Endothelial cell of umbilical vein (primary cell): ENCODE measurements at regions not wholly inside any gene's neighbourhood (a gene's known extent, or its start where the extent isn't known, plus 50 kb on each side); places are given as distances from the start of the nearest gene placed in this dataset.

Experiments used
- BruUV-seq: library from RNA; stranded (reverse); fragments of 400-500 nt; replicated peaks from 2 replicates; lab custom pipeline; 2021; lab: Mats Ljungman, UMichigan
- CTCF ChIA-PET: fragments of 300-600, 350-600 bp; sonication (Branson Sonifier 250); formaldehyde crosslinking; loops from one replicate; lab custom pipeline; 2021; ENCODE audit warnings: antibody characterized with exemption, inconsistent platforms; lab: Charles Lee
- POLR2A ChIA-PET: fragments of 300-600, 350-600 bp; sonication (Branson Sonifier 250); formaldehyde crosslinking; loops from one replicate; lab custom pipeline; 2021; ENCODE audit warnings: antibody characterized with exemption, inconsistent platforms; lab: Charles Lee
- DNase-seq: peaks from one replicate; pipeline ENCODE4 v3.0.0-alpha.2; 2011; ENCODE audit warnings: low read depth, low spot score
- FAIRE-seq: peaks from 2 replicates; lab custom pipeline; 2011; peaks lifted over from hg19 to GRCh38; lab: Jason Lieb, UNC
- H2AFZ ChIP-seq: 2 replicates; pipeline ENCODE4 v1.6.0; 2012; ENCODE audit warnings: low read depth, low read length, control low read depth, inconsistent platforms
- H3K27ac ChIP-seq: 2 replicates; pipeline ENCODE4 v1.5.1; 2011; ENCODE audit warnings: low read depth, mild to moderate bottlenecking, control low read depth, low read length, moderate library complexity; ENCODE audit not compliant: insufficient read depth
- H3K27me3 ChIP-seq, 2 experiments: 2 replicates each; pipeline versions ENCODE4 v1.6.0 to v1.6.1; 2011; ENCODE audit warnings: low read length in 2 of 2, mixed read lengths in 1 of 2; ENCODE audit not compliant: control insufficient read depth in 2 of 2, insufficient read depth in 2 of 2
- H3K36me3 ChIP-seq, 2 experiments: 2 replicates in 1 of 2; 3 replicates in 1 of 2; pipeline ENCODE4 v1.5.1; 2011; ENCODE audit warnings: low read length in 2 of 2, mild to moderate bottlenecking in 1 of 2, moderate library complexity in 1 of 2; ENCODE audit not compliant: control insufficient read depth in 2 of 2, insufficient read depth in 2 of 2; ENCODE audit errors: extremely low read depth in 1 of 2
- H3K4me1 ChIP-seq: 3 replicates; pipeline ENCODE4 v1.5.1; 2011; ENCODE audit warnings: mild to moderate bottlenecking, low read length; ENCODE audit not compliant: control insufficient read depth, insufficient read depth; ENCODE audit errors: extremely low read depth
- H3K4me2 ChIP-seq: 2 replicates; pipeline ENCODE4 v1.6.1; 2011; ENCODE audit warnings: low read length, control low read depth, mixed read lengths; ENCODE audit not compliant: insufficient read depth
- H3K4me3 ChIP-seq, 3 experiments: fragments of 200-600 bp in 1 of 3; sonication (generic), shearing (Covaris generic) in 1 of 3; replicated peaks in 1 of 3; 2 replicates each; pipeline ENCODE4 v1.5.1; 2011 to 2016; ENCODE audit warnings: control low read depth in 3 of 3, low read length in 3 of 3, mild to moderate bottlenecking in 2 of 3, inconsistent platforms in 1 of 3, low read depth in 1 of 3, moderate library complexity in 1 of 3; ENCODE audit not compliant: insufficient read depth in 1 of 3
- H3K79me2 ChIP-seq: 2 replicates; pipeline ENCODE4 v1.6.0; 2012; ENCODE audit warnings: low read length, inconsistent platforms; ENCODE audit not compliant: control insufficient read depth, insufficient read depth
- H3K9ac ChIP-seq: replicated peaks from 2 replicates; pipeline ENCODE3; 2011; ENCODE audit warnings: low read length, control low read depth; ENCODE audit not compliant: insufficient read depth; ENCODE audit errors: extremely low read depth
- H3K9me1 ChIP-seq: replicated peaks from 3 replicates; pipeline ENCODE4 v1.6.0; 2011; ENCODE audit warnings: mild to moderate bottlenecking, low read length; ENCODE audit not compliant: control insufficient read depth, insufficient read depth; ENCODE audit errors: extremely low read depth
- H3K9me3 ChIP-seq: replicated peaks from 2 replicates; pipeline ENCODE4 v1.5.1; 2012; ENCODE audit warnings: low read length, inconsistent platforms; ENCODE audit not compliant: control insufficient read depth, insufficient read depth
- H4K20me1 ChIP-seq: replicated peaks from 2 replicates; pipeline ENCODE3; 2011; ENCODE audit warnings: mild to moderate bottlenecking, low read length; ENCODE audit not compliant: control insufficient read depth, insufficient read depth; ENCODE audit errors: extremely low read depth
- EZH2 ChIP-seq: IDR thresholded peaks from 2 replicates; pipeline ENCODE4 v1.6.1; 2012; ENCODE audit warnings: borderline replicate concordance, low read depth, mild to moderate bottlenecking, moderate library complexity, low read length, inconsistent platforms; ENCODE audit not compliant: severe bottlenecking
- FOS ChIP-seq: IDR thresholded peaks from 2 replicates; pipeline ENCODE4 v1.6.1; 2011; ENCODE audit warnings: mild to moderate bottlenecking, low read length, moderate library complexity, borderline replicate concordance; ENCODE audit not compliant: insufficient read depth
- GATA2 ChIP-seq: IDR thresholded peaks from 2 replicates; pipeline ENCODE4 v1.7.0; 2011; ENCODE audit warnings: low read depth, mild to moderate bottlenecking, moderate library complexity, mixed read lengths, low read length; ENCODE audit not compliant: insufficient read length, insufficient read depth
- JUN ChIP-seq: IDR thresholded peaks from 2 replicates; pipeline ENCODE4 v1.6.1; 2011; ENCODE audit warnings: borderline replicate concordance, low read depth; ENCODE audit not compliant: insufficient read length, insufficient read depth
- MYC ChIP-seq: IDR thresholded peaks from one replicate; pipeline ENCODE4 v1.6.1; 2011; ENCODE audit warnings: mild to moderate bottlenecking, low read depth, low read length
- POLR2A ChIP-seq: IDR thresholded peaks from 2 replicates; pipeline ENCODE4 v1.6.1; 2012; ENCODE audit warnings: low read depth, mild to moderate bottlenecking, control low read depth, low read length
- POLR2AphosphoS5 ChIP-seq: IDR thresholded peaks from 2 replicates; pipeline ENCODE4 v1.6.1; 2012; ENCODE audit warnings: low read depth, mild to moderate bottlenecking, control low read depth, low read length, moderate library complexity; ENCODE audit not compliant: insufficient read depth
- dilution Hi-C: fragments of 300-500 bp; cut with MboI; formaldehyde crosslinking; loops from one replicate; pipeline ENCODE4 v1.15.0; 2019; ENCODE audit warnings: low sequenced_read_pairs; ENCODE audit not compliant: extremely low pct_ligation_motif_present
- intact Hi-C: fragments of 100-400 bp; cut with micrococcal nuclease; formaldehyde crosslinking; loops from one replicate; pipeline ENCODE4 v1.10.0; 2022
- TF ChIP-seq, protein P1 (sequence below), 2 donors: IDR thresholded peaks; 1 replicate in 1 of 2; 2 replicates in 1 of 2; pipeline ENCODE4 v1.5.1; 2011; ENCODE audit warnings: low read length in 2 of 2, mild to moderate bottlenecking in 2 of 2, moderate library complexity in 2 of 2, control low read depth in 1 of 2, inconsistent platforms in 1 of 2, low read depth in 1 of 2; ENCODE audit not compliant: insufficient read depth in 1 of 2; ENCODE audit errors: extremely low read depth in 1 of 2
- TF ChIP-seq, protein P2 (sequence below): IDR thresholded peaks from 2 replicates; pipeline ENCODE4 v1.6.1; 2011; ENCODE audit not compliant: insufficient read depth, insufficient read length

DNA sequence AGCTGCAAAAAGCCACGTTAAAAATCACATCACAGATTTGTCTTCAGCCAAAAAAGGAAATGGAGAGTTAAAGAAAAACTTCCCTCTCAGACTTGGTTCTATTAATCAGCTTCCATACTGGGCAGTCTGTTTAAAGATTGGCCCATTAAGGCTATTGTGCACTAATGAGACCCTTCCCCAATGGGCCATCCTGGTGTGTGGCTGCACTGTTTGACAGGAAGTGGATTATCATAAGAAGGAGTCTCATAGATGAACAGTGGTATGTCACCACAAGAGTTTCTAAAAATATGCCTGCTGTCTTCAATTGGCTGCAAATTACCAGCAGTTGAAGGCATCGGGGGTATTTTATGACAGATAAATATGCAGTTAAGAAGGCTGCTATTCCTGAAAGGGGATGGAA, 247.6 kb upstream of the THSD7B start:
- POLR2A ChIA-PET = no interaction called here
- Histone ChIP-seq H3K4me2 (no peak overlapping the region), H3K27me3 (no peaks in the 10 kb centered on the region), H2AFZ (no peak overlapping the region), H3K9me1 (no peaks in the 10 kb centered on the region), H3K79me2 (no peaks in the 10 kb centered on the region), H3K36me3 (no peaks in the 10 kb centered on the region), H3K4me1 (no peaks in the 10 kb centered on the region), H4K20me1 (no peaks in the 10 kb centered on the region), H3K9me3 (peaks cover 4% of the 10 kb centered on the region), H3K4me3 (no peak overlapping the region), H3K9ac (no peak overlapping the region), H3K27ac (no peak overlapping the region)
- intact Hi-C loops = no loop called here
- dilution Hi-C loops = no loop called here
- BruUV-seq = no TSS peak
- no peak for DNase-seq
- TF ChIP-seq POLR2AphosphoS5 (no peak), JUN (no peak), FOS (no peak)
- TF ChIP-seq, protein P1, sequence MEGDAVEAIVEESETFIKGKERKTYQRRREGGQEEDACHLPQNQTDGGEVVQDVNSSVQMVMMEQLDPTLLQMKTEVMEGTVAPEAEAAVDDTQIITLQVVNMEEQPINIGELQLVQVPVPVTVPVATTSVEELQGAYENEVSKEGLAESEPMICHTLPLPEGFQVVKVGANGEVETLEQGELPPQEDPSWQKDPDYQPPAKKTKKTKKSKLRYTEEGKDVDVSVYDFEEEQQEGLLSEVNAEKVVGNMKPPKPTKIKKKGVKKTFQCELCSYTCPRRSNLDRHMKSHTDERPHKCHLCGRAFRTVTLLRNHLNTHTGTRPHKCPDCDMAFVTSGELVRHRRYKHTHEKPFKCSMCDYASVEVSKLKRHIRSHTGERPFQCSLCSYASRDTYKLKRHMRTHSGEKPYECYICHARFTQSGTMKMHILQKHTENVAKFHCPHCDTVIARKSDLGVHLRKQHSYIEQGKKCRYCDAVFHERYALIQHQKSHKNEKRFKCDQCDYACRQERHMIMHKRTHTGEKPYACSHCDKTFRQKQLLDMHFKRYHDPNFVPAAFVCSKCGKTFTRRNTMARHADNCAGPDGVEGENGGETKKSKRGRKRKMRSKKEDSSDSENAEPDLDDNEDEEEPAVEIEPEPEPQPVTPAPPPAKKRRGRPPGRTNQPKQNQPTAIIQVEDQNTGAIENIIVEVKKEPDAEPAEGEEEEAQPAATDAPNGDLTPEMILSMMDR (IDR thresholded peaks at IDR 0.05; ENCODE audit: extremely low read depth in 1 of 2, insufficient read depth in 1 of 2, low read depth in 1 of 2, low read length in 2 of 2) = no peak
- TF ChIP-seq, protein P2, sequence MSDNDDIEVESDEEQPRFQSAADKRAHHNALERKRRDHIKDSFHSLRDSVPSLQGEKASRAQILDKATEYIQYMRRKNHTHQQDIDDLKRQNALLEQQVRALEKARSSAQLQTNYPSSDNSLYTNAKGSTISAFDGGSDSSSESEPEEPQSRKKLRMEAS = no peak
- no peak for FAIRE-seq
- CTCF ChIA-PET = no interaction called here

DNA sequence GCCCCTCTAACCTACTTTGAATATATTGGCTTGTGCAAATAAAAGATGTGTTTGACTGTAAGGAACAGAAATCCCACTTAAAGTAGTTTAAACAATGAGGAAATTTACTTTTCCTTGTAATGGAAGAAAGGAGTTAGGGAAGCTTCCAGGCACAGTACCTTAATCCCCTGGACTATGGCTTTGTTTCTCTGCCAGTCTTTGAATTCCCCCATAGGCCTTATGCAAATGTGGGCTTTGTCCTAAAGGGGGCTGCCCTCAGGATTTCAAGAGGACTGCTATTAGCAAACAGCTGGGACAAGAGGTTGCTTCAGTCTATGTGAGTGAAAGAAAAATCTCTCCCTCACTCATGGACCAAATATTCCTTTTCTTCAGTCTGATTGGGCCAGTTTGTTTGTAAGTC, 255.1 kb upstream of the THSD7B start:
- Histone ChIP-seq H3K79me2 (no peaks in the 10 kb centered on the region), H2AFZ (no peak overlapping the region), H3K4me3 (no peak overlapping the region), H3K27me3 (no peaks in the 10 kb centered on the region), H4K20me1 (no peaks in the 10 kb centered on the region), H3K36me3 (no peaks in the 10 kb centered on the region), H3K27ac (no peak overlapping the region), H3K4me2 (no peak overlapping the region), H3K4me1 (no peaks in the 10 kb centered on the region), H3K9ac (no peak overlapping the region), H3K9me1 (no peaks in the 10 kb centered on the region), H3K9me3 (peaks cover 5% of the 10 kb centered on the region)
- BruUV-seq = no TSS peak
- TF ChIP-seq FOS (no peak), GATA2 (no peak), EZH2 (no peak), POLR2AphosphoS5 (no peak), MYC (no peak), POLR2A (no peak), JUN (no peak)
- TF ChIP-seq, protein P2 = no peak
- TF ChIP-seq, protein P1 (IDR thresholded peaks at IDR 0.05; ENCODE audit: extremely low read depth in 1 of 2, insufficient read depth in 1 of 2, low read depth in 1 of 2, low read length in 2 of 2) = no peak
- DNase-seq (no peak), FAIRE-seq (no peak)
- ChIA-PET POLR2A (no interaction called here), CTCF (no interaction called here)
- dilution Hi-C loops (no loop called here), intact Hi-C loops (no loop called here)
